GM12872 (cell line): ENCODE measurements at regions not wholly inside any gene's neighbourhood (a gene's known extent, or its start where the extent isn't known, plus 50 kb on each side); places are given as distances from the start of the nearest gene placed in this dataset.

Experiments
- TF ChIP-seq, protein P1 (sequence below): IDR thresholded peaks from 3 replicates; pipeline ENCODE4 v1.5.1; 2011; ENCODE audit warnings: low read depth, mild to moderate bottlenecking, low read length, moderate library complexity; ENCODE audit not compliant: insufficient read depth

- TF ChIP-seq, protein P1, sequence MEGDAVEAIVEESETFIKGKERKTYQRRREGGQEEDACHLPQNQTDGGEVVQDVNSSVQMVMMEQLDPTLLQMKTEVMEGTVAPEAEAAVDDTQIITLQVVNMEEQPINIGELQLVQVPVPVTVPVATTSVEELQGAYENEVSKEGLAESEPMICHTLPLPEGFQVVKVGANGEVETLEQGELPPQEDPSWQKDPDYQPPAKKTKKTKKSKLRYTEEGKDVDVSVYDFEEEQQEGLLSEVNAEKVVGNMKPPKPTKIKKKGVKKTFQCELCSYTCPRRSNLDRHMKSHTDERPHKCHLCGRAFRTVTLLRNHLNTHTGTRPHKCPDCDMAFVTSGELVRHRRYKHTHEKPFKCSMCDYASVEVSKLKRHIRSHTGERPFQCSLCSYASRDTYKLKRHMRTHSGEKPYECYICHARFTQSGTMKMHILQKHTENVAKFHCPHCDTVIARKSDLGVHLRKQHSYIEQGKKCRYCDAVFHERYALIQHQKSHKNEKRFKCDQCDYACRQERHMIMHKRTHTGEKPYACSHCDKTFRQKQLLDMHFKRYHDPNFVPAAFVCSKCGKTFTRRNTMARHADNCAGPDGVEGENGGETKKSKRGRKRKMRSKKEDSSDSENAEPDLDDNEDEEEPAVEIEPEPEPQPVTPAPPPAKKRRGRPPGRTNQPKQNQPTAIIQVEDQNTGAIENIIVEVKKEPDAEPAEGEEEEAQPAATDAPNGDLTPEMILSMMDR = no peak
These were observed 892.5 kb downstream of the DNAJB9 start for GRCh38 chr7:109462171-109462570.

DNA sequence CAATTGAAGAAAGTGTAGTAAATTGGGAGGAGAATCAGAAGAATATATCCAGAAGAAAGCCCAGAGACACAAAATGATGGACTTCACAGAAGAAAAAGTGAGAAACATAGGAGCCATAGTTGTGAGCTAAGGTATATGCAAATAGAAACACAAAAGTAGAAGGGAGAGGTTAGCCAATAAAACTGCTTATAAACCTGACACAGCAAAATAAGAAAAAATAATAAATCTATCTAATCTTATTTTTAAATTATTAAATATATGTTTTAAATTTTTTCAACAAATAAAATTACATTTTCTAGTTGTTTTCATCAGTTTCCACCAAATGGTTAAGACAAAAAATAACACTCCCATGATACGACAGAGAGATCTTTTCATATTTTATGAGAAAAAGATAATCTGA, 903.5 kb downstream of the DNAJB9 start:
- TF ChIP-seq, protein P1 = no peak

DNA sequence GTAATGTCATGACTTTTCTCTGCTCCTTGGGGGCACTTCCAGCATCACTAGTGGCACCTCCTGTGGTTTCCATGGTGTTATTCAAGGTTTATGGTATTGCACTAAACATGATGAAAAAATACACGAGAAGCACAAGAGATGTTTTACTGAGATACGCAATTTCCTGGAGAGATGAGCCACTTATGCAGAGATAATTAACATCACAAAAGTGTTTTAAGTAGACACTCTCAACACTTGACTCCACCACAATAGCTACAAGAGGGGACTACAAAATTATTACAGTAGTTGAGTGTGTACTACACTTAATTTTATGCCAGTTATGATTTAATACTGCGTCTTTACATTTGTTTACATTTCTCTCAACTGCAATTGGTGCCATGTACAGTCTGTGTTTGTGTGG, 906.7 kb downstream of the DNAJB9 start:
- TF ChIP-seq, protein P1 = no peak

- TF ChIP-seq, protein P1 = no peak
These were observed 909.7 kb downstream of the DNAJB9 start for GRCh38 chr7:109479388-109479787.

GRCh38 chr7:109497053-109497452, 927.4 kb downstream of the DNAJB9 start:
- TF ChIP-seq, protein P1 = no peak

- TF ChIP-seq, protein P1 = no peak
These were observed 928.5 kb downstream of the DNAJB9 start for GRCh38 chr7:109498131-109498530.

- TF ChIP-seq, protein P1 = no peak
These were observed 933.7 kb downstream of the DNAJB9 start for GRCh38 chr7:109503421-109503820.

- TF ChIP-seq, protein P1 = no peak
These were observed 952.9 kb downstream of the DNAJB9 start for GRCh38 chr7:109522585-109522984.
